GM12865 (cell line): ENCODE measurements at regions not wholly inside any gene's neighbourhood (a gene's known extent, or its start where the extent isn't known, plus 50 kb on each side); places are given as distances from the start of the nearest gene placed in this dataset.
"Not testable (repeated sequence)": the region's sequence is repeated elsewhere in the genome, so short reads cannot be mapped to it uniquely, and the experiment has no call there.

Experiments
- DNase-seq: peaks from one replicate; pipeline ENCODE4 v3.0.0; 2010; ENCODE audit warnings: low read depth
- H3K4me3 ChIP-seq: 2 replicates; pipeline ENCODE4 v1.5.1; 2011; ENCODE audit warnings: mild to moderate bottlenecking, low read depth, low read length, control low read depth
- CTCF ChIP-seq: IDR thresholded peaks from 2 replicates; pipeline ENCODE4 v1.5.1; 2011; ENCODE audit warnings: low read length, control low read depth, low read depth, inconsistent platforms; ENCODE audit not compliant: insufficient read depth; ENCODE audit errors: missing control alignments

GRCh38 chr5:125088522-125089105 is 342.2 kb upstream of the ZNF608 start:
- H3K4me3 ChIP-seq = no peak overlapping the region
- no peak for TF ChIP-seq CTCF
- no peak for DNase-seq

- not testable (repeated sequence) for H3K4me3 ChIP-seq, DNase-seq
These were observed 345.7 kb upstream of the ZNF608 start for GRCh38 chr5:125092138-125092537.

GRCh38 chr5:125093776-125094175 is 347.3 kb upstream of the ZNF608 start:
- DNase-seq = no peak
- no peak for TF ChIP-seq CTCF

GRCh38 chr5:125100342-125100741 is 353.9 kb upstream of the ZNF608 start:
- no peak for TF ChIP-seq CTCF

More at GRCh38 chr5:125093776-125094175, 347.3 kb upstream of the ZNF608 start:
- H3K4me3 ChIP-seq = no peak overlapping the region

GRCh38 chr5:125100951-125101350 is 354.5 kb upstream of the ZNF608 start:
- no peak for DNase-seq
- TF ChIP-seq CTCF = no peak
- H3K4me3 ChIP-seq = no peak overlapping the region

More at GRCh38 chr5:125100342-125100741, 353.9 kb upstream of the ZNF608 start:
- H3K4me3 ChIP-seq = no peak overlapping the region
- no peak for DNase-seq

- no peak for DNase-seq
- no peak for TF ChIP-seq CTCF
- no peak overlapping the region for H3K4me3 ChIP-seq
These were observed 357.0 kb upstream of the ZNF608 start for GRCh38 chr5:125103459-125103858.

- TF ChIP-seq CTCF = no peak
These were observed 359.8 kb upstream of the ZNF608 start for GRCh38 chr5:125106271-125106670.

GRCh38 chr5:125106881-125107280 is 360.4 kb upstream of the ZNF608 start:
- TF ChIP-seq CTCF = no peak
- DNase-seq = no peak
- H3K4me3 ChIP-seq = no peak overlapping the region

More at GRCh38 chr5:125106271-125106670, 359.8 kb upstream of the ZNF608 start:
- no peak overlapping the region for H3K4me3 ChIP-seq
- no peak for DNase-seq
